Common myeloid progenitor, CD34-positive (primary cell): ENCODE measurements at regions not wholly inside any gene's neighbourhood (a gene's known extent, or its start where the extent isn't known, plus 50 kb on each side); places are given as distances from the start of the nearest gene placed in this dataset.
A peak's percentile ranks its signal among the peaks of the same experiment; 100 is the strongest.
"Not testable (repeated sequence)": the region's sequence is repeated elsewhere in the genome, so short reads cannot be mapped to it uniquely, and the experiment has no call there.

ENCODE experiments used
- CTCF ChIA-PET: fragments of 350-600 bp; sonication (Branson Sonifier 250); formaldehyde crosslinking; loops from one replicate; lab custom pipeline; 2021; ENCODE audit warnings: antibody characterized with exemption; lab: Charles Lee
- POLR2A ChIA-PET: fragments of 350-600 bp; sonication (Branson Sonifier 250); formaldehyde crosslinking; loops from one replicate; lab custom pipeline; 2021; ENCODE audit warnings: antibody characterized with exemption; lab: Charles Lee
- DNase-seq, 3 donors: peaks; one replicate each; pipeline versions ENCODE4 v3.0.0 to v3.0.0-alpha.2; 2013
- H3K27ac ChIP-seq, 2 experiments: 1 replicate in 1 of 2; 2 replicates in 1 of 2; pipeline ENCODE4 v1.7.0; 2013; ENCODE audit warnings: inconsistent platforms in 2 of 2, low read length in 2 of 2, mild to moderate bottlenecking in 2 of 2, low read depth in 1 of 2, moderate library complexity in 1 of 2; ENCODE audit not compliant: severe bottlenecking in 2 of 2, insufficient read depth in 1 of 2, poor library complexity in 1 of 2
- H3K27me3 ChIP-seq, 5 experiments: replicated peaks in 2 of 5; 1 replicate in 3 of 5; 2 replicates in 2 of 5; pipeline versions ENCODE4 v1.6.1 to v1.7.0; 2013; ENCODE audit warnings: low read length in 4 of 5, mild to moderate bottlenecking in 2 of 5, moderate library complexity in 2 of 5, inconsistent platforms in 1 of 5; ENCODE audit not compliant: insufficient read depth in 5 of 5, control insufficient read depth in 4 of 5
- H3K36me3 ChIP-seq, 4 experiments: 1 replicate in 2 of 4; 2 replicates in 2 of 4; pipeline versions ENCODE4 v1.6.1 to v1.7.0; 2013; ENCODE audit warnings: low read length in 3 of 4, control low read depth in 1 of 4, mild to moderate bottlenecking in 1 of 4; ENCODE audit not compliant: control insufficient read depth in 4 of 4, insufficient read depth in 4 of 4
- H3K4me1 ChIP-seq, 4 experiments: 1 replicate in 3 of 4; 2 replicates in 1 of 4; pipeline versions ENCODE4 v1.6.1 to v1.7.1; 2013; ENCODE audit warnings: low read length in 3 of 4, mild to moderate bottlenecking in 3 of 4, control low read depth in 1 of 4, inconsistent platforms in 1 of 4, moderate library complexity in 1 of 4; ENCODE audit not compliant: control insufficient read depth in 4 of 4, insufficient read depth in 4 of 4; ENCODE audit errors: control extremely low read depth in 1 of 4
- H3K4me3 ChIP-seq, 7 experiments: 1 replicate in 4 of 7; 2 replicates in 3 of 7; pipeline versions ENCODE4 v1.5.1 to v1.7.0; 2013; ENCODE audit warnings: mild to moderate bottlenecking in 7 of 7, low read length in 6 of 7, moderate library complexity in 6 of 7, inconsistent platforms in 2 of 7, low read depth in 2 of 7, control low read depth in 1 of 7; ENCODE audit not compliant: insufficient read depth in 4 of 7, control insufficient read depth in 1 of 7; ENCODE audit errors: extremely low read depth in 1 of 7
- H3K9me3 ChIP-seq, 5 experiments: 1 replicate in 4 of 5; 2 replicates in 1 of 5; pipeline versions ENCODE4 v1.6.1 to v1.7.1; 2013; ENCODE audit warnings: low read length in 4 of 5, mild to moderate bottlenecking in 2 of 5, inconsistent platforms in 1 of 5, low read depth in 1 of 5, moderate library complexity in 1 of 5; ENCODE audit not compliant: control insufficient read depth in 4 of 5, insufficient read depth in 2 of 5; ENCODE audit errors: control extremely low read depth in 1 of 5
- WGBS: methylation state at CpG from one replicate; pipeline ENCODE4 v1.1.5; 2013; ENCODE audit not compliant: insufficient coverage; 5-methylcytosine and 5-hydroxymethylcytosine counted together

- CTCF ChIA-PET, H3K36me3 ChIP-seq, POLR2A ChIA-PET, DNase-seq, H3K4me3 ChIP-seq, H3K27ac ChIP-seq, H3K4me1 ChIP-seq, H3K27me3 ChIP-seq, H3K9me3 ChIP-seq: not testable (repeated sequence)
- 80% methylated on average over 1 of the region's 1 CpG for WGBS
Measured at GRCh38 chr10:111332174-111332573, 255.3 kb downstream of the ADRA2A start.

GRCh38 chr10:111335826-111336225, 259.0 kb downstream of the ADRA2A start:
- Histone ChIP-seq H3K4me3 (no peak overlapping the region), H3K4me1 (no peaks in the 10 kb centered on the region), H3K36me3 (no peaks in the 10 kb centered on the region), H3K27me3 (peaks cover 0 to 5% (median 0%) of the 10 kb centered on the region in 5 experiments), H3K27ac (no peak overlapping the region), H3K9me3 (peaks cover 3 to 7% (median 4%) of the 10 kb centered on the region in 5 experiments)
- 100% methylated on average over 1 of the region's 2 CpGs for WGBS
- no peak for DNase-seq
- ChIA-PET POLR2A (no interaction called here), CTCF (no interaction called here)

- no peak overlapping the region for H3K4me3 ChIP-seq
- CTCF ChIA-PET = no interaction called here
- peaks cover 0 to 2% (median 0%) of the 10 kb centered on the region in 5 experiments for H3K27me3 ChIP-seq
- H3K9me3 ChIP-seq = peaks cover 3 to 15% (median 6%) of the 10 kb centered on the region in 5 experiments
- POLR2A ChIA-PET = no interaction called here
- H3K27ac ChIP-seq = no peak overlapping the region
- DNase-seq = no peak
- H3K4me1 ChIP-seq = no peaks in the 10 kb centered on the region
- 80% methylated on average over 1 of the region's 1 CpG for WGBS
- H3K36me3 ChIP-seq = no peaks in the 10 kb centered on the region
Measured at GRCh38 chr10:111338035-111338434, 261.2 kb downstream of the ADRA2A start.

- no peak for DNase-seq
- Histone ChIP-seq H3K27me3 (peaks cover 0 to 2% (median 0%) of the 10 kb centered on the region in 5 experiments), H3K36me3 (no peaks in the 10 kb centered on the region), H3K27ac (no peak overlapping the region), H3K9me3 (peaks cover 3 to 15% (median 6%) of the 10 kb centered on the region in 5 experiments), H3K4me3 (no peak overlapping the region), H3K4me1 (no peaks in the 10 kb centered on the region)
- ChIA-PET POLR2A (no interaction called here), CTCF (no interaction called here)
- WGBS = 100% methylated on average over 4 of the region's 5 CpGs
Measured at GRCh38 chr10:111338805-111339204, 262.0 kb downstream of the ADRA2A start.

- DNase-seq = peak in 1 of 3 donors; percentile 1
- Histone ChIP-seq H3K36me3 (no peaks in the 10 kb centered on the region), H3K4me1 (no peaks in the 10 kb centered on the region), H3K27ac (no peak overlapping the region), H3K4me3 (no peak overlapping the region), H3K27me3 (peaks cover 0 to 8% (median 0%) of the 10 kb centered on the region in 5 experiments), H3K9me3 (peaks cover 3 to 12% (median 6%) of the 10 kb centered on the region in 5 experiments)
- no CpG with 5 or more reads among the region's 3 CpGs for WGBS
- POLR2A ChIA-PET = no interaction called here
- CTCF ChIA-PET = no interaction called here
Measured at GRCh38 chr10:111344804-111345203, 268.0 kb downstream of the ADRA2A start.

GRCh38 chr10:111347386-111348013, 270.7 kb downstream of the ADRA2A start:
- Histone ChIP-seq H3K9me3 (peaks cover 0 to 4% (median 2%) of the 10 kb centered on the region in 5 experiments), H3K27ac (no peak overlapping the region), H3K36me3 (no peaks in the 10 kb centered on the region), H3K4me3 (no peak overlapping the region), H3K27me3 (peaks cover 0 to 19% (median 2%) of the 10 kb centered on the region in 5 experiments), H3K4me1 (no peaks in the 10 kb centered on the region)
- 83% methylated on average over 4 of the region's 6 CpGs for WGBS
- DNase-seq = no peak
- CTCF ChIA-PET = no interaction called here
- POLR2A ChIA-PET = no interaction called here

- H3K9me3 ChIP-seq = peaks cover 0 to 2% (median 0%) of the 10 kb centered on the region in 5 experiments
- WGBS = 98% methylated on average over 4 of the region's 4 CpGs
- no peaks in the 10 kb centered on the region for H3K4me1 ChIP-seq
- ChIA-PET CTCF (no interaction called here), POLR2A (no interaction called here)
- H3K27me3 ChIP-seq = peaks cover 0 to 23% (median 2%) of the 10 kb centered on the region in 5 experiments
- H3K27ac ChIP-seq = no peak overlapping the region
- H3K4me3 ChIP-seq = no peak overlapping the region
- DNase-seq = no peak
- no peaks in the 10 kb centered on the region for H3K36me3 ChIP-seq
Measured at GRCh38 chr10:111348076-111348475, 271.2 kb downstream of the ADRA2A start.
